Gastroesophageal sphincter (tissue), 3 donors: ENCODE measurements at regions not wholly inside any gene's neighbourhood (a gene's known extent, or its start where the extent isn't known, plus 50 kb on each side); places are given as distances from the start of the nearest gene placed in this dataset.

Experiments
- POLR2A ChIP-seq, 2 donors: fragments of 450-650 bp; IDR thresholded peaks; one replicate each; pipeline ENCODE4 v1.6.1; 2017; ENCODE audit warnings: antibody characterized with exemption in 2 of 2, mild to moderate bottlenecking in 2 of 2, moderate library complexity in 1 of 2
- POLR2AphosphoS5 ChIP-seq: sonication (generic); formaldehyde crosslinking; IDR thresholded peaks from one replicate; pipeline ENCODE4 v1.6.1; 2017; ENCODE audit warnings: antibody characterized with exemption
- TF ChIP-seq, protein P1 (sequence below), 4 experiments: fragments of 200-600 bp in 2 of 4; fragments of 450-650 bp in 2 of 4; sonication (generic) in 1 of 4; IDR thresholded peaks; one replicate each; pipeline ENCODE4 v1.5.1; 2017 to 2019; ENCODE audit warnings: antibody characterized with exemption in 4 of 4, mild to moderate bottlenecking in 2 of 4, moderate library complexity in 2 of 4

DNA sequence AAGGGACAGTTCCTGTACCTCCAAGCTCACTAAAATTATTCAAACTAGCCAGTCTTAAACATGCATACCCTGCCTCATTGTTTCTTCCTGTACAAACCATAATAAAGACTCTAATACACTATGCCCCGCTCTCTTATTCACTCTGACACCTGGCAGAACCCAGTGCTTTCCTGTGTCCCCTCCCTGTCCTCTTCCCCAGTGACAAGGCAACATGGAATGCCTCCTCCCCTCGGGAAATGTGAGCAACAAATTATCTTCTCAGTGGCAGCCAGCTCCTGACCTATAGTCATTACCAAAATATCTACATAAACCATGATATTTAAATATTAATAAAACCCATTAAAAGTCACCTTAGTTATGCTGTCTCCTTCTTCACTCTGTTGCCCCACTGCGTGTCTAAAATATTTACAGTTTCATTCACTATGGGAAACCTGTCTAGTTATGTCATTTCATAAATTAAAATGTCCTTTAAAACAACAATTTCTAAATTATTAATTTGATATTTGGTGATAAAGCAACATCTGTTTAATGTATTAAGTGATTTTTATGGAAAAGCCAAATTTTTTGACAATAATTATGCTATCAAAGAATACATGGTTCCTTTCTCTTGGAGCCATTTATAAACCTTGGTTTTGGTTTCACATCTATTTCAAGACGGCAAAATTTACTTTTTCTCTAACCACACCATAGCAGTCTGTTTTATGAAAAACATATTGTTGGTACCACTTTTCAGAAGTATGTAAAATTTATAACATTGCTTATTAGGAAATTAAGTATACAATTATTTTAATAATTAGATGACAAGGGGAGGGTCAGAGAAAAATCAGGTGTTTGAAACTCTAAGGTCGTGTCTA is 1355.2 kb downstream of the XPNPEP1 start:
- TF ChIP-seq, protein P1, sequence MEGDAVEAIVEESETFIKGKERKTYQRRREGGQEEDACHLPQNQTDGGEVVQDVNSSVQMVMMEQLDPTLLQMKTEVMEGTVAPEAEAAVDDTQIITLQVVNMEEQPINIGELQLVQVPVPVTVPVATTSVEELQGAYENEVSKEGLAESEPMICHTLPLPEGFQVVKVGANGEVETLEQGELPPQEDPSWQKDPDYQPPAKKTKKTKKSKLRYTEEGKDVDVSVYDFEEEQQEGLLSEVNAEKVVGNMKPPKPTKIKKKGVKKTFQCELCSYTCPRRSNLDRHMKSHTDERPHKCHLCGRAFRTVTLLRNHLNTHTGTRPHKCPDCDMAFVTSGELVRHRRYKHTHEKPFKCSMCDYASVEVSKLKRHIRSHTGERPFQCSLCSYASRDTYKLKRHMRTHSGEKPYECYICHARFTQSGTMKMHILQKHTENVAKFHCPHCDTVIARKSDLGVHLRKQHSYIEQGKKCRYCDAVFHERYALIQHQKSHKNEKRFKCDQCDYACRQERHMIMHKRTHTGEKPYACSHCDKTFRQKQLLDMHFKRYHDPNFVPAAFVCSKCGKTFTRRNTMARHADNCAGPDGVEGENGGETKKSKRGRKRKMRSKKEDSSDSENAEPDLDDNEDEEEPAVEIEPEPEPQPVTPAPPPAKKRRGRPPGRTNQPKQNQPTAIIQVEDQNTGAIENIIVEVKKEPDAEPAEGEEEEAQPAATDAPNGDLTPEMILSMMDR (IDR thresholded peaks at IDR 0.05) = no peak
- no peak for TF ChIP-seq POLR2A (IDR thresholded peaks at IDR 0.05)
- no peak for TF ChIP-seq POLR2AphosphoS5
